B cell (primary cell): ENCODE measurements at regions not wholly inside any gene's neighbourhood (a gene's known extent, or its start where the extent isn't known, plus 50 kb on each side); places are given as distances from the start of the nearest gene placed in this dataset.

Experiments used
- EZH2 ChIP-seq: IDR thresholded peaks from 2 replicates; pipeline ENCODE4 v1.6.1; 2012; ENCODE audit warnings: borderline replicate concordance, low read depth, mild to moderate bottlenecking, moderate library complexity, low read length; ENCODE audit not compliant: insufficient read depth, poor library complexity, severe bottlenecking
- TF ChIP-seq, protein P1 (sequence below): fragments of 200-600 bp; IDR thresholded peaks from one replicate; pipeline ENCODE4 v1.8.0; 2022; ENCODE audit warnings: antibody characterized with exemption, mild to moderate bottlenecking

DNA sequence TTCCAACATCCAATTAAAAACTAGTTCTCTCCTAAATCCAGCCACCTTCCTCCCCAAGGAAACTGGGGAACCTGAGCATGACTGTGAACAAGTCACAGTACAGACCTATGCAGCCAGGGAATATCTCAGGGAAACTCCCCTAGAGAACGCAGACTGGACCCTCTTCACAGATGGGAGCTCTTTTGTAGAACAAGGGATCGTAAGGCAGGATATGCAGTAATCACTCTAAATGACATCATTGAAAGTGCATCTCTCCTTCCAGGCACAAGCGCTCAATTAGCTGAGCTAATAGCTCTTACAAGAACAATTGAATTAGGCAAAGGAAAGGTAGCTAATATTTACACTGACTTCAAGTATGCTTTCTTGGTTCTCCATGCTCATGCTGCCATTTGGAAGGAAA lies 1331.7 kb downstream of the UQCRFS1 start:
- TF ChIP-seq, protein P1, sequence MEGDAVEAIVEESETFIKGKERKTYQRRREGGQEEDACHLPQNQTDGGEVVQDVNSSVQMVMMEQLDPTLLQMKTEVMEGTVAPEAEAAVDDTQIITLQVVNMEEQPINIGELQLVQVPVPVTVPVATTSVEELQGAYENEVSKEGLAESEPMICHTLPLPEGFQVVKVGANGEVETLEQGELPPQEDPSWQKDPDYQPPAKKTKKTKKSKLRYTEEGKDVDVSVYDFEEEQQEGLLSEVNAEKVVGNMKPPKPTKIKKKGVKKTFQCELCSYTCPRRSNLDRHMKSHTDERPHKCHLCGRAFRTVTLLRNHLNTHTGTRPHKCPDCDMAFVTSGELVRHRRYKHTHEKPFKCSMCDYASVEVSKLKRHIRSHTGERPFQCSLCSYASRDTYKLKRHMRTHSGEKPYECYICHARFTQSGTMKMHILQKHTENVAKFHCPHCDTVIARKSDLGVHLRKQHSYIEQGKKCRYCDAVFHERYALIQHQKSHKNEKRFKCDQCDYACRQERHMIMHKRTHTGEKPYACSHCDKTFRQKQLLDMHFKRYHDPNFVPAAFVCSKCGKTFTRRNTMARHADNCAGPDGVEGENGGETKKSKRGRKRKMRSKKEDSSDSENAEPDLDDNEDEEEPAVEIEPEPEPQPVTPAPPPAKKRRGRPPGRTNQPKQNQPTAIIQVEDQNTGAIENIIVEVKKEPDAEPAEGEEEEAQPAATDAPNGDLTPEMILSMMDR: no peak
- TF ChIP-seq EZH2: no peak
